OCI-LY1 (cell line): ENCODE measurements at regions not wholly inside any gene's neighbourhood (a gene's known extent, or its start where the extent isn't known, plus 50 kb on each side); places are given as distances from the start of the nearest gene placed in this dataset.

Experiments
- H2AFZ ChIP-seq: fragments of 200-600 bp; sonication (generic), shearing (Covaris generic); 2 replicates; pipeline ENCODE4 v1.6.0; 2014; ENCODE audit warnings: antibody characterized with exemption, mild to moderate bottlenecking, low read length
- H3F3A ChIP-seq: fragments of 200-600 bp; sonication (generic), shearing (Covaris generic); 2 replicates; pipeline ENCODE4 v1.6.0; 2014; ENCODE audit warnings: mild to moderate bottlenecking, antibody characterized with exemption, low read length, moderate library complexity; ENCODE audit not compliant: insufficient read depth
- H3K27ac ChIP-seq: fragments of 200-600 bp; sonication (generic); 2 replicates; pipeline ENCODE4 v1.5.1; 2014; ENCODE audit warnings: low read length, mixed run types, mild to moderate bottlenecking, low read depth; ENCODE audit not compliant: poor library complexity, severe bottlenecking
- H3K27me3 ChIP-seq: fragments of 200-600 bp; sonication (generic); 2 replicates; pipeline ENCODE4 v1.6.0; 2014; ENCODE audit warnings: antibody characterized with exemption, mild to moderate bottlenecking, low read length, moderate library complexity; ENCODE audit not compliant: insufficient read depth
- H3K36me3 ChIP-seq: fragments of 200-600 bp; sonication (generic); 2 replicates; pipeline ENCODE4 v1.6.1; 2014; ENCODE audit warnings: mild to moderate bottlenecking, antibody characterized with exemption, low read length, moderate library complexity, mixed read lengths; ENCODE audit not compliant: insufficient read depth
- H3K4me1 ChIP-seq: fragments of 200-600 bp; sonication (generic); 2 replicates; pipeline ENCODE4 v1.5.1; 2014; ENCODE audit warnings: mild to moderate bottlenecking, low read length, moderate library complexity; ENCODE audit not compliant: insufficient read depth, severe bottlenecking
- H3K4me2 ChIP-seq: fragments of 200-600 bp; sonication (generic), shearing (Covaris generic); 2 replicates; pipeline ENCODE4 v1.6.1; 2014; ENCODE audit warnings: low read length
- H3K4me3 ChIP-seq: fragments of 200-600 bp; sonication (generic); 2 replicates; pipeline ENCODE4 v1.5.1; 2014; ENCODE audit warnings: low read length, low read depth, mild to moderate bottlenecking, mixed read lengths; ENCODE audit not compliant: poor library complexity, severe bottlenecking
- H3K79me2 ChIP-seq: fragments of 200-600 bp; shearing (Covaris generic); 2 replicates; pipeline ENCODE4 v1.6.1; 2016; ENCODE audit warnings: mixed run types, low read length, mixed read lengths; ENCODE audit not compliant: insufficient read depth
- H3K9ac ChIP-seq: fragments of 200-600 bp; sonication (generic), shearing (Covaris generic); 2 replicates; pipeline ENCODE4 v1.6.1; 2014; ENCODE audit warnings: mild to moderate bottlenecking, low read length, mixed read lengths
- H3K9me2 ChIP-seq: fragments of 200-600 bp; sonication (generic), shearing (Covaris generic); 2 replicates; pipeline ENCODE4 v1.6.1; 2014; ENCODE audit warnings: low read depth, mild to moderate bottlenecking, low read length, mixed read lengths
- H3K9me3 ChIP-seq: fragments of 200-600 bp; shearing (Covaris generic); 2 replicates; pipeline ENCODE4 v1.6.1; 2014; ENCODE audit warnings: low read length, mixed read lengths
- H4K20me1 ChIP-seq: fragments of 200-600 bp; sonication (generic), shearing (Covaris generic); 2 replicates; pipeline ENCODE4 v1.6.0; 2016; ENCODE audit warnings: mild to moderate bottlenecking, low read length; ENCODE audit not compliant: insufficient read depth
- CTCF ChIP-seq: fragments of 200-600 bp; sonication (generic), shearing (Covaris generic); IDR thresholded peaks from 2 replicates; pipeline ENCODE4 v1.5.1; 2017; ENCODE audit warnings: mild to moderate bottlenecking, antibody characterized with exemption, low read length, moderate library complexity, mixed read lengths
- EZH2 ChIP-seq: fragments of 200-600 bp; sonication (generic), shearing (Covaris generic); IDR thresholded peaks from 2 replicates; pipeline ENCODE4 v1.8.0; 2017; ENCODE audit warnings: borderline replicate concordance, mixed run types, mild to moderate bottlenecking, antibody characterized with exemption, low read length, moderate library complexity, mixed read lengths

DNA sequence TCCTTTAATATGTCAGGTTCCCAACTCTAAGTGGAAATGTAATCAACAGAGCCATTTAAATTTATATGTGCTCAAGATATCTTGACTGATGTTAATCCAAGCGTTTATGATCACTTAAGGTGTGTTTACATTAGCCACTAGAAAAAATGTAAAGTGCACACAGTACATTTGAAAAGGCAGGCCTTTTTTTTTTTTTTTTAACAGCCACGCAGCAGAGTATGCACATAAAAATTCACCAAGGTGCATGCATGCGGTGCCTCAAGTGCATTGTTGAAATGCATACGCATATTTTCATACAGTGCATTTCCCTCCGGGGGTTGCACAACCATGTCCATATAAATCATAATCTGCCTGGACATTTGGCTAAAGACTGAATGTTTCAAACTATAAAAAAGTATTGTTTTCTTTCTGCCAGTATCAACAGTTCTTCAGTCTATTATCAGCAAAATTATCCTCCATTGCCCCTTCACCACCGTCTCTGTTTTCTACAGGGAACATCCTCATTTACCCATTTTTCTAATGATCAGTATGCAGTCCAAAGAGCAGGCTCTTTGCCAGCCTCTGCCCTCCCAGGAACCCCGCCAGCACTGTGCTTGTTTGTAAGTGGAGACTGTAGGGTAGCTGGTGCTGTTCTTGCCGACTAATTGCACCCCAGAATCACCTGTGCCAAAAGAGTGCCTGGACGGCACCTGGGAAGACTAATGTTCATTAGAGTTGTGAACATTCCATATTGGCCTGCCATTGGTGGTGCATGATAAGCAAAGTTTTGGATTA, 611.2 kb upstream of the CFAP20DC start:
- no peak overlapping the region for H3K27ac ChIP-seq
- H3K4me3 ChIP-seq, result no peak overlapping the region
- no peaks in the 10 kb centered on the region for H3K27me3 ChIP-seq
- H2AFZ ChIP-seq, result no peak overlapping the region
- H4K20me1 ChIP-seq, result no peaks in the 10 kb centered on the region
- no peak for TF ChIP-seq EZH2
- TF ChIP-seq CTCF, result no peak
- no peaks in the 10 kb centered on the region for H3K9me2 ChIP-seq
- H3K79me2 ChIP-seq, result no peaks in the 10 kb centered on the region
- H3K4me2 ChIP-seq, result no peak overlapping the region
- no peaks in the 10 kb centered on the region for H3K9me3 ChIP-seq
- H3K9ac ChIP-seq, result no peak overlapping the region
- no peaks in the 10 kb centered on the region for H3K4me1 ChIP-seq
- H3F3A ChIP-seq, result no peaks in the 10 kb centered on the region
- no peaks in the 10 kb centered on the region for H3K36me3 ChIP-seq

- Histone ChIP-seq H3K9me2 (no peaks in the 10 kb centered on the region), H3K4me3 (no peak overlapping the region), H3K27me3 (no peaks in the 10 kb centered on the region), H4K20me1 (no peaks in the 10 kb centered on the region), H3F3A (no peaks in the 10 kb centered on the region), H3K9me3 (no peaks in the 10 kb centered on the region), H3K4me1 (no peaks in the 10 kb centered on the region), H3K4me2 (no peak overlapping the region), H3K79me2 (no peaks in the 10 kb centered on the region), H2AFZ (no peak overlapping the region), H3K27ac (no peak overlapping the region), H3K36me3 (no peaks in the 10 kb centered on the region), H3K9ac (no peak overlapping the region)
- TF ChIP-seq CTCF, result no peak
- TF ChIP-seq EZH2, result no peak
Observed at GRCh38 chr3:59660376-59660775, 610.6 kb upstream of the CFAP20DC start.

- TF ChIP-seq CTCF (no peak), EZH2 (no peak)
- Histone ChIP-seq H3K79me2 (no peaks in the 10 kb centered on the region), H3F3A (no peaks in the 10 kb centered on the region), H3K27me3 (no peaks in the 10 kb centered on the region), H3K27ac (no peak overlapping the region), H3K4me3 (no peak overlapping the region), H3K4me1 (no peaks in the 10 kb centered on the region), H3K9ac (no peak overlapping the region), H3K9me3 (no peaks in the 10 kb centered on the region), H3K9me2 (no peaks in the 10 kb centered on the region), H4K20me1 (no peaks in the 10 kb centered on the region), H3K36me3 (no peaks in the 10 kb centered on the region), H3K4me2 (no peak overlapping the region), H2AFZ (no peak overlapping the region)
Observed at GRCh38 chr3:59659755-59660154, 609.9 kb upstream of the CFAP20DC start.
